C4-2B (cell line): ENCODE measurements at regions not wholly inside any gene's neighbourhood (a gene's known extent, or its start where the extent isn't known, plus 50 kb on each side); places are given as distances from the start of the nearest gene placed in this dataset.

ENCODE experiments used
- ZFX ChIP-seq: fragments of 450-650 bp; IDR thresholded peaks from 2 replicates; pipeline ENCODE4 v1.6.1; 2017
- TF ChIP-seq, protein P1 (sequence below): fragments of 450-650 bp; conservative IDR thresholded peaks from 2 replicates; pipeline ENCODE4 v1.5.1; 2017; ENCODE audit warnings: mild to moderate bottlenecking

DNA sequence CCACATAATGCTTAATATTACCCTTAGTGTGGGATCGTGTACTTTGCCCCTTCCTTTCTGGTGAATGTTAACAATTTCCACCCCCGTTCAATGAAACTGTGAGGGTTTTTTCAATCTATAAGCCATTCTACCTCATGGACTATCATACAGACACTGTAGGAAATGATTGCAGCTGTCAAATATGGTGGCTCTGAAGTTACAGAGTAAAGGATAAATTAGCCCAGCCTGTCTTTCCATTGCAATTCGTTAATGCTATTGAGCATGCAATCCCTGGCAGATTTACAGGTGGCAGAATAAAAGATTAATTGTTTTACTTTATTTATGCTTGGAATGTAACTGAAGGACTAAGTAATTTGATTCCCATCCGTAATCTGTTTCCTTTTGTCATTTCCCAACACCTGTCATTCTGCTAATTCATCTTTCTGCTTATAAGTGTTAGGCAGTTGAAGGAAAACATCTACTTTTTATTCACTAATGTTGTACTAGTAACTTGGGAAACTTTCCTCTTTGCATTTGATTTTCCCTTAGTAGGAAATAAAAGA, 1211.6 kb upstream of the LRRN3 start:
- TF ChIP-seq, protein P1, sequence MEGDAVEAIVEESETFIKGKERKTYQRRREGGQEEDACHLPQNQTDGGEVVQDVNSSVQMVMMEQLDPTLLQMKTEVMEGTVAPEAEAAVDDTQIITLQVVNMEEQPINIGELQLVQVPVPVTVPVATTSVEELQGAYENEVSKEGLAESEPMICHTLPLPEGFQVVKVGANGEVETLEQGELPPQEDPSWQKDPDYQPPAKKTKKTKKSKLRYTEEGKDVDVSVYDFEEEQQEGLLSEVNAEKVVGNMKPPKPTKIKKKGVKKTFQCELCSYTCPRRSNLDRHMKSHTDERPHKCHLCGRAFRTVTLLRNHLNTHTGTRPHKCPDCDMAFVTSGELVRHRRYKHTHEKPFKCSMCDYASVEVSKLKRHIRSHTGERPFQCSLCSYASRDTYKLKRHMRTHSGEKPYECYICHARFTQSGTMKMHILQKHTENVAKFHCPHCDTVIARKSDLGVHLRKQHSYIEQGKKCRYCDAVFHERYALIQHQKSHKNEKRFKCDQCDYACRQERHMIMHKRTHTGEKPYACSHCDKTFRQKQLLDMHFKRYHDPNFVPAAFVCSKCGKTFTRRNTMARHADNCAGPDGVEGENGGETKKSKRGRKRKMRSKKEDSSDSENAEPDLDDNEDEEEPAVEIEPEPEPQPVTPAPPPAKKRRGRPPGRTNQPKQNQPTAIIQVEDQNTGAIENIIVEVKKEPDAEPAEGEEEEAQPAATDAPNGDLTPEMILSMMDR: no peak
- no peak for TF ChIP-seq ZFX
